ENCODE measurements at regions not wholly inside any gene's neighbourhood (a gene's known extent, or its start where the extent isn't known, plus 50 kb on each side); places are given as distances from the start of the nearest gene placed in this dataset.

DNA sequence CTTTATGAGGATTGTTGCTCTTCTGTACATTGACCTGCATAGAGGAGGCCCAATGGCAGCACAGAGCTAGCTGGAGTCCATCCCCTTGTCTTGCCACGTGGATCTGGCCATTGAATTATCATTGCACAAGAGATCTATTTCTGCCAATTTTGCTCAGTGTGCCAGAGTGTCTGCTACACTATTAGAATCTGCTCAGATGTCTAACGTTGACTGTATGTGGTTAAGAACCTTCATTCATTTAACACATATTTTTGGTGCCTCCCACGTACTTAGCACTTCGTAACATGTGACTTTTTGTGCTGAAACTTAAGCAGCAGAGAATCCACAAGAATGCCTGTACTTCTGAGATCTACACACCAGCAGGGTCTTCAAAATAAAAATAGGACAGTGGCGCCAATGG is 166.0 kb upstream of the VASH1 start:
- Histone ChIP-seq H3K9ac (no peak overlapping the region), H3K36me3 (replicated peaks in 1 of 2; ENCODE audit: control insufficient read depth in 1 of 2, insufficient read depth in 2 of 2, low read length in 1 of 2) (no peaks in the 10 kb centered on the region), H4K20me1 (ENCODE audit: insufficient read depth) (no peaks in the 10 kb centered on the region), H2AFZ (ENCODE audit: low read depth) (no peak overlapping the region), H3K9me3 (no peaks in the 10 kb centered on the region), H3K9me2 (no peaks in the 10 kb centered on the region), H3K4me1 (ENCODE audit: control insufficient read depth in 1 of 2, insufficient read depth in 2 of 2, low read depth in 1 of 2, low read length in 1 of 2) (no peaks in the 10 kb centered on the region), H3F3A (replicated peaks; ENCODE audit: insufficient read depth) (no peaks in the 10 kb centered on the region), H3K79me2 (ENCODE audit: insufficient read depth) (no peaks in the 10 kb centered on the region), H3K27me3 (ENCODE audit: insufficient read depth) (no peaks in the 10 kb centered on the region), H3K27ac (ENCODE audit: low read depth in 2 of 2, low read length in 1 of 2) (no peak overlapping the region), H3K4me3 (ENCODE audit: low read depth in 2 of 2, low read length in 1 of 2) (no peak overlapping the region), H3K4me2 (no peak overlapping the region)
- POLR2A ChIA-PET = no interaction called here
- DNase-seq = no peak
- CTCF ChIA-PET = no interaction called here
- WGBS (ENCODE audit: low lambda C conversion rate) = 34% methylated on average over 5 of the region's 5 CpGs
- TF ChIP-seq RCOR1 (IDR thresholded peaks at IDR 0.05; ENCODE audit: low read length) (no peak), EP300 (IDR thresholded peaks at IDR 0.05; ENCODE audit: borderline replicate concordance in 1 of 2, low read depth in 1 of 2, low read length in 1 of 2) (no peak), SMC3 (IDR thresholded peaks at IDR 0.05; ENCODE audit: low read depth, low read length) (no peak), FOXJ3 (CRISPR knock-in tag; IDR thresholded peaks at IDR 0.05) (no peak)
- TF ChIP-seq, protein P1, sequence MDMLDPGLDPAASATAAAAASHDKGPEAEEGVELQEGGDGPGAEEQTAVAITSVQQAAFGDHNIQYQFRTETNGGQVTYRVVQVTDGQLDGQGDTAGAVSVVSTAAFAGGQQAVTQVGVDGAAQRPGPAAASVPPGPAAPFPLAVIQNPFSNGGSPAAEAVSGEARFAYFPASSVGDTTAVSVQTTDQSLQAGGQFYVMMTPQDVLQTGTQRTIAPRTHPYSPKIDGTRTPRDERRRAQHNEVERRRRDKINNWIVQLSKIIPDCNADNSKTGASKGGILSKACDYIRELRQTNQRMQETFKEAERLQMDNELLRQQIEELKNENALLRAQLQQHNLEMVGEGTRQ (IDR thresholded peaks at IDR 0.05; ENCODE audit: borderline replicate concordance, low read depth, low read length) = no peak
- TF ChIP-seq, protein P2, sequence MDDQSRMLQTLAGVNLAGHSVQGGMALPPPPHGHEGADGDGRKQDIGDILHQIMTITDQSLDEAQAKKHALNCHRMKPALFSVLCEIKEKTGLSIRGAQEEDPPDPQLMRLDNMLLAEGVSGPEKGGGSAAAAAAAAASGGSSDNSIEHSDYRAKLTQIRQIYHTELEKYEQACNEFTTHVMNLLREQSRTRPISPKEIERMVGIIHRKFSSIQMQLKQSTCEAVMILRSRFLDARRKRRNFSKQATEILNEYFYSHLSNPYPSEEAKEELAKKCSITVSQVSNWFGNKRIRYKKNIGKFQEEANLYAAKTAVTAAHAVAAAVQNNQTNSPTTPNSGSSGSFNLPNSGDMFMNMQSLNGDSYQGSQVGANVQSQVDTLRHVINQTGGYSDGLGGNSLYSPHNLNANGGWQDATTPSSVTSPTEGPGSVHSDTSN (IDR thresholded peaks at IDR 0.05) = no peak
- TF ChIP-seq, protein P3, sequence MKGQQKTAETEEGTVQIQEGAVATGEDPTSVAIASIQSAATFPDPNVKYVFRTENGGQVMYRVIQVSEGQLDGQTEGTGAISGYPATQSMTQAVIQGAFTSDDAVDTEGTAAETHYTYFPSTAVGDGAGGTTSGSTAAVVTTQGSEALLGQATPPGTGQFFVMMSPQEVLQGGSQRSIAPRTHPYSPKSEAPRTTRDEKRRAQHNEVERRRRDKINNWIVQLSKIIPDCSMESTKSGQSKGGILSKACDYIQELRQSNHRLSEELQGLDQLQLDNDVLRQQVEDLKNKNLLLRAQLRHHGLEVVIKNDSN (IDR thresholded peaks at IDR 0.05; ENCODE audit: borderline replicate concordance, low read depth) = no peak

DNA sequence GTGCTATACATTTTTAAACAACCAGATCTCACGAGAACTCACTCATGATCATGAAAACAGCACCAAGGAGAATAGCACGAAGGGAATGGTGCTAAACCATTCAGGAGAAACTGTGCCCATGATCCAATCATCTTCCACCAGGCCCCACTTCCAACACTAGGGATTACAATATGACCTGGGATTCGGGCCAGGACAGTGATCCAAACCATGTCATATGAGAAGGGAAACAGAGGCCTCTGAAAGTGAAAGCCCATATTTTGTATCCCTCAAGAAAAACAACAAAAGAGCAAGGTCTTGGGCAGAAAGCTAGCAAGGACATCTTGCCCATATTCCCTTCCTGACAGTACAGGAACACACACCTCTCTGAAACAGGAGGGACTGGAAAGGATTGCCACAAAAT is 163.9 kb upstream of the VASH1 start:
- no peaks in the 10 kb centered on the region for H3K79me2 ChIP-seq (ENCODE audit: insufficient read depth)
- H3K9ac ChIP-seq = no peak overlapping the region
- CTCF ChIA-PET = no interaction called here
- TF ChIP-seq JUND (IDR thresholded peaks at IDR 0.05) (no peak), SMC3 (IDR thresholded peaks at IDR 0.05; ENCODE audit: low read depth, low read length) (no peak), EZH2phosphoT487 (IDR thresholded peaks at IDR 0.05; ENCODE audit: borderline replicate concordance, low read depth) (no peak), ELF1 (IDR thresholded peaks at IDR 0.05) (no peak), TEAD4 (IDR thresholded peaks at IDR 0.05; ENCODE audit: borderline replicate concordance, insufficient read depth) (no peak), TAF1 (IDR thresholded peaks at IDR 0.05; ENCODE audit: borderline replicate concordance, low read depth, low read length) (no peak), SIN3A (IDR thresholded peaks at IDR 0.05; ENCODE audit: borderline replicate concordance, low read depth, low read length) (no peak), CHD2 (IDR thresholded peaks at IDR 0.05; ENCODE audit: low read length, partially characterized antibody) (no peak), FOXJ3 (CRISPR knock-in tag; IDR thresholded peaks at IDR 0.05) (no peak)
- TF ChIP-seq, protein P3 (IDR thresholded peaks at IDR 0.05; ENCODE audit: borderline replicate concordance, low read depth) = no peak
- TF ChIP-seq, protein P4, sequence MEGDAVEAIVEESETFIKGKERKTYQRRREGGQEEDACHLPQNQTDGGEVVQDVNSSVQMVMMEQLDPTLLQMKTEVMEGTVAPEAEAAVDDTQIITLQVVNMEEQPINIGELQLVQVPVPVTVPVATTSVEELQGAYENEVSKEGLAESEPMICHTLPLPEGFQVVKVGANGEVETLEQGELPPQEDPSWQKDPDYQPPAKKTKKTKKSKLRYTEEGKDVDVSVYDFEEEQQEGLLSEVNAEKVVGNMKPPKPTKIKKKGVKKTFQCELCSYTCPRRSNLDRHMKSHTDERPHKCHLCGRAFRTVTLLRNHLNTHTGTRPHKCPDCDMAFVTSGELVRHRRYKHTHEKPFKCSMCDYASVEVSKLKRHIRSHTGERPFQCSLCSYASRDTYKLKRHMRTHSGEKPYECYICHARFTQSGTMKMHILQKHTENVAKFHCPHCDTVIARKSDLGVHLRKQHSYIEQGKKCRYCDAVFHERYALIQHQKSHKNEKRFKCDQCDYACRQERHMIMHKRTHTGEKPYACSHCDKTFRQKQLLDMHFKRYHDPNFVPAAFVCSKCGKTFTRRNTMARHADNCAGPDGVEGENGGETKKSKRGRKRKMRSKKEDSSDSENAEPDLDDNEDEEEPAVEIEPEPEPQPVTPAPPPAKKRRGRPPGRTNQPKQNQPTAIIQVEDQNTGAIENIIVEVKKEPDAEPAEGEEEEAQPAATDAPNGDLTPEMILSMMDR (IDR thresholded peaks at IDR 0.05) = no peak
- TF ChIP-seq, protein P2 (IDR thresholded peaks at IDR 0.05) = no peak
- TF ChIP-seq, protein P5, sequence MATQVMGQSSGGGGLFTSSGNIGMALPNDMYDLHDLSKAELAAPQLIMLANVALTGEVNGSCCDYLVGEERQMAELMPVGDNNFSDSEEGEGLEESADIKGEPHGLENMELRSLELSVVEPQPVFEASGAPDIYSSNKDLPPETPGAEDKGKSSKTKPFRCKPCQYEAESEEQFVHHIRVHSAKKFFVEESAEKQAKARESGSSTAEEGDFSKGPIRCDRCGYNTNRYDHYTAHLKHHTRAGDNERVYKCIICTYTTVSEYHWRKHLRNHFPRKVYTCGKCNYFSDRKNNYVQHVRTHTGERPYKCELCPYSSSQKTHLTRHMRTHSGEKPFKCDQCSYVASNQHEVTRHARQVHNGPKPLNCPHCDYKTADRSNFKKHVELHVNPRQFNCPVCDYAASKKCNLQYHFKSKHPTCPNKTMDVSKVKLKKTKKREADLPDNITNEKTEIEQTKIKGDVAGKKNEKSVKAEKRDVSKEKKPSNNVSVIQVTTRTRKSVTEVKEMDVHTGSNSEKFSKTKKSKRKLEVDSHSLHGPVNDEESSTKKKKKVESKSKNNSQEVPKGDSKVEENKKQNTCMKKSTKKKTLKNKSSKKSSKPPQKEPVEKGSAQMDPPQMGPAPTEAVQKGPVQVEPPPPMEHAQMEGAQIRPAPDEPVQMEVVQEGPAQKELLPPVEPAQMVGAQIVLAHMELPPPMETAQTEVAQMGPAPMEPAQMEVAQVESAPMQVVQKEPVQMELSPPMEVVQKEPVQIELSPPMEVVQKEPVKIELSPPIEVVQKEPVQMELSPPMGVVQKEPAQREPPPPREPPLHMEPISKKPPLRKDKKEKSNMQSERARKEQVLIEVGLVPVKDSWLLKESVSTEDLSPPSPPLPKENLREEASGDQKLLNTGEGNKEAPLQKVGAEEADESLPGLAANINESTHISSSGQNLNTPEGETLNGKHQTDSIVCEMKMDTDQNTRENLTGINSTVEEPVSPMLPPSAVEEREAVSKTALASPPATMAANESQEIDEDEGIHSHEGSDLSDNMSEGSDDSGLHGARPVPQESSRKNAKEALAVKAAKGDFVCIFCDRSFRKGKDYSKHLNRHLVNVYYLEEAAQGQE (IDR thresholded peaks at IDR 0.05; ENCODE audit: low read depth, low read length) = no peak

More for the DNA sequence above, 163.9 kb upstream of the VASH1 start:
- H3K4me1 ChIP-seq (ENCODE audit: control insufficient read depth in 1 of 2, insufficient read depth in 2 of 2, low read depth in 1 of 2, low read length in 1 of 2) = no peaks in the 10 kb centered on the region
- H3K9me3 ChIP-seq = no peaks in the 10 kb centered on the region
- H3K4me3 ChIP-seq (ENCODE audit: low read depth in 2 of 2, low read length in 1 of 2) = no peak overlapping the region
- H4K20me1 ChIP-seq (ENCODE audit: insufficient read depth) = no peaks in the 10 kb centered on the region
- H3K27ac ChIP-seq (ENCODE audit: low read depth in 2 of 2, low read length in 1 of 2) = no peak overlapping the region
- no peaks in the 10 kb centered on the region for H3K36me3 ChIP-seq (replicated peaks in 1 of 2; ENCODE audit: control insufficient read depth in 1 of 2, insufficient read depth in 2 of 2, low read length in 1 of 2)
- 30% methylated on average over 3 of the region's 3 CpGs for WGBS (ENCODE audit: low lambda C conversion rate)
- no peaks in the 10 kb centered on the region for H3K9me2 ChIP-seq
- no peak overlapping the region for H3K4me2 ChIP-seq
- POLR2A ChIA-PET = interaction anchor here (0.7 kb wide), 1 partner anchor 612 kb away, joined by 3 read pairs; the partner anchor contains the start of gene IFT43
- no peak for DNase-seq
- H3K27me3 ChIP-seq (ENCODE audit: insufficient read depth) = no peaks in the 10 kb centered on the region
- H2AFZ ChIP-seq (ENCODE audit: low read depth) = no peak overlapping the region
- no peaks in the 10 kb centered on the region for H3F3A ChIP-seq (replicated peaks; ENCODE audit: insufficient read depth)
